ENCODE measurements at regions not wholly inside any gene's neighbourhood (a gene's known extent, or its start where the extent isn't known, plus 50 kb on each side); places are given as distances from the start of the nearest gene placed in this dataset.
"Not testable (repeated sequence)": the region's sequence is repeated elsewhere in the genome, so short reads cannot be mapped to it uniquely, and the experiment has no call there.

GRCh38 chr22:25417826-25418225 is 146.6 kb upstream of the GRK3 start:
- WGBS, 3 donors: 75 to 92% (median 90%) methylated on average over 2 of the region's 2 CpGs
- H3K36me3 ChIP-seq (ENCODE audit: control insufficient read depth in 3 of 3, insufficient read depth in 2 of 3, low read depth in 1 of 3, low read length in 3 of 3); H3K4me1 ChIP-seq (ENCODE audit: control insufficient read depth in 3 of 3, insufficient read depth in 2 of 3, low read depth in 1 of 3, low read length in 2 of 3): not testable (repeated sequence)

GRCh38 chr22:25419247-25420113 is 145.0 kb upstream of the GRK3 start:
- H3K27ac ChIP-seq (ENCODE audit: low read depth in 1 of 3, low read length in 2 of 3): no peak overlapping the region
- no peaks in the 10 kb centered on the region for H3K36me3 ChIP-seq (ENCODE audit: control insufficient read depth in 3 of 3, insufficient read depth in 2 of 3, low read depth in 1 of 3, low read length in 3 of 3)
- peaks cover 0 to 39% (median 7%) of the 10 kb centered on the region in 3 donors for H3K27me3 ChIP-seq (ENCODE audit: control insufficient read depth in 3 of 3, insufficient read depth in 3 of 3, low read length in 3 of 3)
- H3K4me3 ChIP-seq (ENCODE audit: low read depth in 1 of 3, low read length in 3 of 3): no peak overlapping the region
- DNase-seq: peak in 1 of 2 donors; percentile 46
- peaks cover 0 to 6% (median 2%) of the 10 kb centered on the region in 3 donors for H3K4me1 ChIP-seq (ENCODE audit: control insufficient read depth in 3 of 3, insufficient read depth in 2 of 3, low read depth in 1 of 3, low read length in 2 of 3)
- no peak for FAIRE-seq
- H3K9me3 ChIP-seq (ENCODE audit: control insufficient read depth in 2 of 2, insufficient read depth in 1 of 2, low read depth in 1 of 2, low read length in 1 of 2): no peaks in the 10 kb centered on the region
- 5 to 9% (median 6%) methylated on average over 25 of the region's 25 CpGs for WGBS, 3 donors

More at GRCh38 chr22:25417826-25418225, 146.6 kb upstream of the GRK3 start:
- H3K4me3 ChIP-seq (ENCODE audit: low read depth in 1 of 3, low read length in 3 of 3); DNase-seq; H3K27ac ChIP-seq (ENCODE audit: low read depth in 1 of 3, low read length in 2 of 3); FAIRE-seq; H3K9me3 ChIP-seq (ENCODE audit: control insufficient read depth in 2 of 2, insufficient read depth in 1 of 2, low read depth in 1 of 2, low read length in 1 of 2): not testable (repeated sequence)
- H3K27me3 ChIP-seq (ENCODE audit: control insufficient read depth in 3 of 3, insufficient read depth in 3 of 3, low read length in 3 of 3): peaks cover 0 to 35% (median 10%) of the 10 kb centered on the region in 3 donors

- WGBS, 3 donors: 7 to 27% (median 23%) methylated on average over 6 of the region's 6 CpGs
- H3K4me1 ChIP-seq (ENCODE audit: control insufficient read depth in 3 of 3, insufficient read depth in 2 of 3, low read depth in 1 of 3, low read length in 2 of 3); DNase-seq; FAIRE-seq; H3K4me3 ChIP-seq (ENCODE audit: low read depth in 1 of 3, low read length in 3 of 3); H3K27ac ChIP-seq (ENCODE audit: low read depth in 1 of 3, low read length in 2 of 3); H3K9me3 ChIP-seq (ENCODE audit: control insufficient read depth in 2 of 2, insufficient read depth in 1 of 2, low read depth in 1 of 2, low read length in 1 of 2); H3K36me3 ChIP-seq (ENCODE audit: control insufficient read depth in 3 of 3, insufficient read depth in 2 of 3, low read depth in 1 of 3, low read length in 3 of 3): not testable (repeated sequence)
- H3K27me3 ChIP-seq (ENCODE audit: control insufficient read depth in 3 of 3, insufficient read depth in 3 of 3, low read length in 3 of 3): peaks cover 0 to 39% (median 7%) of the 10 kb centered on the region in 3 donors
Measured at GRCh38 chr22:25420114-25420441, 144.4 kb upstream of the GRK3 start.

- Histone ChIP-seq H3K4me3 (ENCODE audit: low read depth in 1 of 3, low read length in 3 of 3) (peak overlapping the region in 1 of 3 donors; percentile 34), H3K36me3 (ENCODE audit: control insufficient read depth in 3 of 3, insufficient read depth in 2 of 3, low read depth in 1 of 3, low read length in 3 of 3) (no peaks in the 10 kb centered on the region), H3K27ac (ENCODE audit: low read depth in 1 of 3, low read length in 2 of 3) (no peak overlapping the region), H3K9me3 (ENCODE audit: control insufficient read depth in 2 of 2, insufficient read depth in 1 of 2, low read depth in 1 of 2, low read length in 1 of 2) (no peaks in the 10 kb centered on the region), H3K4me1 (ENCODE audit: control insufficient read depth in 3 of 3, insufficient read depth in 2 of 3, low read depth in 1 of 3, low read length in 2 of 3) (peaks cover 0 to 6% (median 2%) of the 10 kb centered on the region in 3 donors), H3K27me3 (ENCODE audit: control insufficient read depth in 3 of 3, insufficient read depth in 3 of 3, low read length in 3 of 3) (peaks cover 0 to 39% (median 7%) of the 10 kb centered on the region in 3 donors)
- 13 to 16% (median 13%) methylated on average over 19 to 21 of the region's 21 CpGs for WGBS, 3 donors
- FAIRE-seq (no peak), DNase-seq (peak in 1 of 2 donors; percentile 15)
Measured at GRCh38 chr22:25420471-25420924, 144.0 kb upstream of the GRK3 start.

- no peak for FAIRE-seq
- WGBS, 3 donors: 2 to 5% (median 2%) methylated on average over 50 to 85 of the region's 85 CpGs
- peak overlapping the region in 1 of 3 donors; percentile 34 for H3K4me3 ChIP-seq (ENCODE audit: low read depth in 1 of 3, low read length in 3 of 3)
Measured at GRCh38 chr22:25420925-25421904, 143.3 kb upstream of the GRK3 start.

GRCh38 chr22:25426530-25427308 is 137.8 kb upstream of the GRK3 start:
- H3K4me3 ChIP-seq (ENCODE audit: low read depth in 1 of 3, low read length in 3 of 3); DNase-seq; H3K9me3 ChIP-seq (ENCODE audit: control insufficient read depth in 2 of 2, insufficient read depth in 1 of 2, low read depth in 1 of 2, low read length in 1 of 2); H3K27ac ChIP-seq (ENCODE audit: low read depth in 1 of 3, low read length in 2 of 3); H3K36me3 ChIP-seq (ENCODE audit: control insufficient read depth in 3 of 3, insufficient read depth in 2 of 3, low read depth in 1 of 3, low read length in 3 of 3); H3K4me1 ChIP-seq (ENCODE audit: control insufficient read depth in 3 of 3, insufficient read depth in 2 of 3, low read depth in 1 of 3, low read length in 2 of 3); FAIRE-seq: not testable (repeated sequence)
- H3K27me3 ChIP-seq (ENCODE audit: control insufficient read depth in 3 of 3, insufficient read depth in 3 of 3, low read length in 3 of 3): peaks cover 0 to 12% (median 1%) of the 10 kb centered on the region in 3 donors
- WGBS, 3 donors: 77 to 80% (median 79%) methylated on average over 10 of the region's 10 CpGs

More at GRCh38 chr22:25420925-25421904, 143.3 kb upstream of the GRK3 start:
- Histone ChIP-seq H3K36me3 (ENCODE audit: control insufficient read depth in 3 of 3, insufficient read depth in 2 of 3, low read depth in 1 of 3, low read length in 3 of 3) (no peaks in the 10 kb centered on the region), H3K27ac (ENCODE audit: low read depth in 1 of 3, low read length in 2 of 3) (no peak overlapping the region), H3K27me3 (ENCODE audit: control insufficient read depth in 3 of 3, insufficient read depth in 3 of 3, low read length in 3 of 3) (peaks cover 0 to 39% (median 7%) of the 10 kb centered on the region in 3 donors), H3K9me3 (ENCODE audit: control insufficient read depth in 2 of 2, insufficient read depth in 1 of 2, low read depth in 1 of 2, low read length in 1 of 2) (no peaks in the 10 kb centered on the region), H3K4me1 (ENCODE audit: control insufficient read depth in 3 of 3, insufficient read depth in 2 of 3, low read depth in 1 of 3, low read length in 2 of 3) (peaks cover 0 to 6% (median 2%) of the 10 kb centered on the region in 3 donors)
- peak in 1 of 2 donors; percentile 35 for DNase-seq

- not testable (repeated sequence) for H3K4me1 ChIP-seq (ENCODE audit: control insufficient read depth in 3 of 3, insufficient read depth in 2 of 3, low read depth in 1 of 3, low read length in 2 of 3); H3K9me3 ChIP-seq (ENCODE audit: control insufficient read depth in 2 of 2, insufficient read depth in 1 of 2, low read depth in 1 of 2, low read length in 1 of 2); H3K4me3 ChIP-seq (ENCODE audit: low read depth in 1 of 3, low read length in 3 of 3); DNase-seq; H3K27me3 ChIP-seq (ENCODE audit: control insufficient read depth in 3 of 3, insufficient read depth in 3 of 3, low read length in 3 of 3); H3K36me3 ChIP-seq (ENCODE audit: control insufficient read depth in 3 of 3, insufficient read depth in 2 of 3, low read depth in 1 of 3, low read length in 3 of 3); FAIRE-seq; H3K27ac ChIP-seq (ENCODE audit: low read depth in 1 of 3, low read length in 2 of 3)
- 90 to 97% (median 92%) methylated on average over 3 of the region's 6 CpGs for WGBS, 3 donors
Measured at GRCh38 chr22:25431637-25432342, 132.7 kb upstream of the GRK3 start.
